Transverse colon (tissue), 4 donors: ENCODE measurements at regions not wholly inside any gene's neighbourhood (a gene's known extent, or its start where the extent isn't known, plus 50 kb on each side); places are given as distances from the start of the nearest gene placed in this dataset.

Experiments
- DNase-seq: peaks from one replicate; pipeline ENCODE4 v3.0.0-alpha.2; 2019
- H3K27ac ChIP-seq, 4 donors: fragments of 200-600 bp; sonication (generic); 2 replicates each; pipeline ENCODE4 v1.5.1; 2016 to 2018; ENCODE audit warnings: inconsistent platforms in 4 of 4
- H3K27me3 ChIP-seq: fragments of 200-600 bp; sonication (generic); 2 replicates; pipeline ENCODE4 v1.5.1; 2017; ENCODE audit warnings: inconsistent platforms
- H3K36me3 ChIP-seq, 4 donors: fragments of 200-600 bp; sonication (generic); 2 replicates each; pipeline ENCODE4 v1.5.1; 2017 to 2019; ENCODE audit warnings: inconsistent platforms in 4 of 4
- H3K4me1 ChIP-seq, 4 donors: fragments of 200-600 bp; sonication (generic); 2 replicates each; pipeline ENCODE4 v1.5.1; 2017 to 2020; ENCODE audit warnings: inconsistent platforms in 4 of 4
- H3K4me3 ChIP-seq, 4 donors: fragments of 200-600 bp; sonication (generic); 1 replicate in 1 of 4; 2 replicates in 3 of 4; pipeline versions ENCODE4 v1.5.1 to v1.6.1; 2017 to 2019; ENCODE audit warnings: inconsistent platforms in 4 of 4
- H3K9me3 ChIP-seq, 2 donors: fragments of 200-600 bp; sonication (generic); 2 replicates each; pipeline ENCODE4 v1.5.1; 2017 to 2019; ENCODE audit warnings: inconsistent platforms in 2 of 2
- EP300 ChIP-seq: sonication (generic); formaldehyde crosslinking; IDR thresholded peaks from one replicate; pipeline ENCODE4 v1.6.1; 2017; ENCODE audit warnings: antibody characterized with exemption, low read depth
- POLR2A ChIP-seq: fragments of 450-650 bp; IDR thresholded peaks from one replicate; pipeline ENCODE4 v1.6.1; 2016; ENCODE audit warnings: antibody characterized with exemption, mild to moderate bottlenecking, moderate library complexity
- POLR2AphosphoS5 ChIP-seq, 3 donors: sonication (generic); formaldehyde crosslinking; IDR thresholded peaks; one replicate each; pipeline ENCODE4 v1.6.1; 2016; ENCODE audit warnings: antibody characterized with exemption in 3 of 3
- WGBS, 2 donors: methylation state at CpG; one replicate each; pipeline ENCODE4 v1.1.5; 2018; ENCODE audit warnings: low coverage in 1 of 2; 5-methylcytosine and 5-hydroxymethylcytosine counted together
- in situ Hi-C, 4 donors: fragments of 200-750 bp; cut with MboI; loops; one replicate each; pipeline versions ENCODE4 v1.15.0 to v1.15.1; 2017; ENCODE audit warnings: low sequenced_read_pairs in 3 of 4, low pct_ligation_motif_present in 1 of 4, low pct_unique_long_range_greater_than_20kb in 1 of 4
- intact Hi-C: fragments of 100-400 bp; cut with DNase I; formaldehyde crosslinking; loops from one replicate; pipeline ENCODE4 v1.15.1; 2023; ENCODE audit warnings: low total_unique reads
- TF ChIP-seq, protein P1 (sequence below), 5 experiments: fragments of 200-600 bp in 3 of 5; fragments of 450-650 bp in 2 of 5; sonication (generic) in 3 of 5; IDR thresholded peaks; 1 replicate in 2 of 5; 2 replicates in 3 of 5; pipeline ENCODE4 v1.5.1; 2016 to 2017; ENCODE audit warnings: antibody characterized with exemption in 5 of 5, inconsistent platforms in 3 of 5, mild to moderate bottlenecking in 2 of 5, moderate library complexity in 1 of 5

DNA sequence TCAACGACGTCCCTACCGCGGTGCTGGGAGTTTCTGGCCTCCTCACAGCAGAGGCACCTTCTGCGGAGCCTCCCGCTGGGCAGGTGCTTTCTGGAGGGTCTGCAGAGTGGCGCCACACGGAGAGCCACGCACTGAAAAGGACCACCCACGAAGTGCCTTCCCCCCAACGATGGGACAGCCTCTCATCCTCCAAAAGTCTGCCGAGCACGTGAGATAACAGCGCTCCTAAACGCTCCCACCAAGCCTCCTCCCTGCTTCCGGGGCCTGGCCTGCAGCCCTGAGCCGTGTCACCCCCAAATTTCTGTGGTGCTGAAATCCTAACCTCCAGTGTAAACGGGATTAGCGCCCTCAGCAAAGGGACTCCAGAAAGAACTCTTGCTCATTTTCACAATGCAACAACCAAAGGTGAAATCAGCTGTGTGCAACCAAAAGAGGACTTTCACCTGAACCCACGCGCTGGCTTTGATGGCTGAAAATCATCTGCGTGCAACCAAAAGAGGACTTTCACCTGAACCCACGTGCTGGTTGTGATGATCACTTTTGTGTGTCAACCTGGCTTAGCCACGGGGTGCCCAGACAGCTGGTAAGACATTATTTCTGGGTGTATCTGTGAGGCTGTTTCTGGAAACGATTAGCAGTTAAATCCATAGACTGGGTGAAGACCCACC is 924.6 kb downstream of the BRD1 start:
- Histone ChIP-seq H3K4me1 (no peaks in the 10 kb centered on the region), H3K27me3 (no peaks in the 10 kb centered on the region), H3K9me3 (no peaks in the 10 kb centered on the region), H3K36me3 (no peaks in the 10 kb centered on the region), H3K4me3 (no peak overlapping the region), H3K27ac (no peak overlapping the region)
- no peak for TF ChIP-seq EP300
- no peak for TF ChIP-seq POLR2A
- TF ChIP-seq POLR2AphosphoS5 (IDR thresholded peaks at IDR 0.05): no peak
- TF ChIP-seq, protein P1, sequence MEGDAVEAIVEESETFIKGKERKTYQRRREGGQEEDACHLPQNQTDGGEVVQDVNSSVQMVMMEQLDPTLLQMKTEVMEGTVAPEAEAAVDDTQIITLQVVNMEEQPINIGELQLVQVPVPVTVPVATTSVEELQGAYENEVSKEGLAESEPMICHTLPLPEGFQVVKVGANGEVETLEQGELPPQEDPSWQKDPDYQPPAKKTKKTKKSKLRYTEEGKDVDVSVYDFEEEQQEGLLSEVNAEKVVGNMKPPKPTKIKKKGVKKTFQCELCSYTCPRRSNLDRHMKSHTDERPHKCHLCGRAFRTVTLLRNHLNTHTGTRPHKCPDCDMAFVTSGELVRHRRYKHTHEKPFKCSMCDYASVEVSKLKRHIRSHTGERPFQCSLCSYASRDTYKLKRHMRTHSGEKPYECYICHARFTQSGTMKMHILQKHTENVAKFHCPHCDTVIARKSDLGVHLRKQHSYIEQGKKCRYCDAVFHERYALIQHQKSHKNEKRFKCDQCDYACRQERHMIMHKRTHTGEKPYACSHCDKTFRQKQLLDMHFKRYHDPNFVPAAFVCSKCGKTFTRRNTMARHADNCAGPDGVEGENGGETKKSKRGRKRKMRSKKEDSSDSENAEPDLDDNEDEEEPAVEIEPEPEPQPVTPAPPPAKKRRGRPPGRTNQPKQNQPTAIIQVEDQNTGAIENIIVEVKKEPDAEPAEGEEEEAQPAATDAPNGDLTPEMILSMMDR (IDR thresholded peaks at IDR 0.05): no peak
- WGBS, 2 donors: 76% methylated on average over 22 of the region's 25 CpGs; no CpG with 5 or more reads in 1 of the 2 donors
- DNase-seq: no peak
- in situ Hi-C loops (no loop called here), intact Hi-C loops (no loop called here)

DNA sequence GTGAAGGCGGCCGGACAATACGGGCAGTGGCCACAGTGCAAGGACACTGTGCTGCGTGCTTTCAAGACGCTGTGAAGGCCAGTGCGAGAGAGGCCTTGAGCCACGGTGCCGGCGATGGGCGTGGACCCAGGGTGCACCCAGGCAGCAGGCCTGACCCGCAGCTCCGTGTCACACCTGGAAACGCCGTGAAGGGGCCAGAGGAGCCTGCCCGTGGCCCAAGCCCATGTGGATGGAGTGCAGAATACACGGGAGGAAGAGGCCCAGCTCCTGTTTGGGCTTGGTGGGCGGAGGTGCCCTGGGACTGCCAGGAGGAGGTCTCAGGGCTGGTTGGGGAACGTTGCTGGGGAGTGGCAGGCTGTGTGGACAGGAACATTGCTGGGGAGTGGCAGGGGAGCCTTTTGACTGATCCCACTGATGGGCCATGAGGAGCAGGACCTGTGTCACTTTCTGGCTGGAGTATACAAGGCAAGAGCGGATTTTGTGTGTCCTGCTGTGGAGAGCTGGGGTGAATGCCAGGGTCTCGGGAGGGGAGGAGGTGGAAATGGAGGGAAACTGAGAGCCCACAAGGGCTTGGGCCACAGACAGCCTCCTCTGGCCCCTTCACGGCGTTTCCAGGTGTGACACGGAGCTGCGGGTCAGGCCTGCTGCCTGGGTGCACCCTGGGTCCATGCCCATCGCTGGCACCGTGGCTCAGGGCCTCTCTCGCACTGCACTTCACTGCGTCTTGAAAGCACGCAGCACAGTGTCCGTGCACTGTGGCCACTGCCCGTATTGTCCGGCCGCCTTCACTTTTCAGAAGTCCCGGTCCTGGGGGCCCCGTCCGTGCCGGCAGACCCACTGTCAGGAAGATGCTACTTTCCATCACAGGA is 925.4 kb downstream of the BRD1 start:
- no peaks in the 10 kb centered on the region for H3K27me3 ChIP-seq
- in situ Hi-C loops (no loop called here), intact Hi-C loops (no loop called here)
- H3K9me3 ChIP-seq: no peaks in the 10 kb centered on the region
- H3K36me3 ChIP-seq: no peaks in the 10 kb centered on the region
- no peak overlapping the region for H3K27ac ChIP-seq
- TF ChIP-seq, protein P1 (IDR thresholded peaks at IDR 0.05): no peak
- TF ChIP-seq EP300 (no peak), POLR2AphosphoS5 (IDR thresholded peaks at IDR 0.05) (no peak), POLR2A (no peak)
- 70 to 88% methylated on average over 2 to 37 of the region's 37 CpGs for WGBS, 2 donors
- no peak for DNase-seq
- H3K4me3 ChIP-seq: no peak overlapping the region
- no peaks in the 10 kb centered on the region for H3K4me1 ChIP-seq

DNA sequence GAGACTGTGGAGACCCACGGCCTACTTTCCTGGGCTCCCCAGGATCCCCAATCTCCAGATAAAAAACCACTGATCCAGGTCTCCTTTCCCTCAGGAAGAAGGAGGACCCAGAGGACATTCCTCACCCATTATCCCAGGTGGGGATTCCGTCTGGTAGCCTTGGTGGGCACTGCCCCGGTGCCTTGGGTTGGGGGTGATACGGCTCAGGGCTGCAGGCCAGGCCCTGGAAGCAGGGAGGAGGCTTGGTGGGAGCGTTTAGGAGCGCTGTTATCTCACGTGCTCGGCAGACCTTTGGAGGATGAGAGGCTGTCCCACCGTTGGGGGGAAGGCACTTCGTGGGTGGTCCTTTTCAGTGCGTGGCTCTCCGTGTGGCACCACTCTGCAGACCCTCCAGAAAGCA is 926.3 kb downstream of the BRD1 start:
- WGBS, 2 donors: 68% methylated on average over 12 of the region's 12 CpGs; no CpG with 5 or more reads in 1 of the 2 donors

DNA sequence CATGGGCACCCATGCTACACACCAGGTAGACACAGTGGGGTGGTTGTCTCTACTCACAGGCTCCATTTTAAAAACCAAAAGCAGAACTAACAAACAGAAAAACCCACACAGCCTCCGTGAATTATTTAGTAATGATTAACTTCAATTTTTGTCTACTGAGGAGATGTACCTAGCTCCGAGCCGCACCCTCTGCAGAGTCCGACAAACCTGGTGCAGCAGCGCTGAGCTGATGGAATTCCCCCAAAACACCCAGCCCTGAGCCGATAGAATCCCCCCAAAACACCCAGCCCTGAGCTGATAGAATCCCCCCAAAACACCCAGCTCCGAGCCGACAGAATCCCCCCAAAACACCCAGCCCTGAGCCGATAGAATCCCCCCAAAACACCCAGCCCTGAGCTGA is 927.0 kb downstream of the BRD1 start:
- Histone ChIP-seq H3K27ac (no peak overlapping the region), H3K36me3 (no peaks in the 10 kb centered on the region), H3K27me3 (no peaks in the 10 kb centered on the region), H3K4me1 (no peaks in the 10 kb centered on the region), H3K4me3 (no peak overlapping the region), H3K9me3 (no peaks in the 10 kb centered on the region)
- TF ChIP-seq POLR2AphosphoS5 (IDR thresholded peaks at IDR 0.05) (no peak), POLR2A (no peak), EP300 (no peak)
- TF ChIP-seq, protein P1 (IDR thresholded peaks at IDR 0.05): no peak
- WGBS, 2 donors: 70 to 72% methylated on average over 3 to 9 of the region's 9 CpGs
- in situ Hi-C loops (no loop called here), intact Hi-C loops (no loop called here)
- DNase-seq: no peak

More for the DNA sequence above, 926.3 kb downstream of the BRD1 start:
- Histone ChIP-seq H3K4me3 (no peak overlapping the region), H3K9me3 (no peaks in the 10 kb centered on the region), H3K36me3 (no peaks in the 10 kb centered on the region), H3K27me3 (no peaks in the 10 kb centered on the region), H3K4me1 (no peaks in the 10 kb centered on the region), H3K27ac (no peak overlapping the region)
- DNase-seq: no peak
- in situ Hi-C loops (no loop called here), intact Hi-C loops (no loop called here)
- TF ChIP-seq POLR2AphosphoS5 (IDR thresholded peaks at IDR 0.05) (no peak), POLR2A (no peak), EP300 (no peak)
- TF ChIP-seq, protein P1 (IDR thresholded peaks at IDR 0.05): no peak
